ENCODE measurements at regions not wholly inside any gene's neighbourhood (a gene's known extent, or its start where the extent isn't known, plus 50 kb on each side); places are given as distances from the start of the nearest gene placed in this dataset.

DNA sequence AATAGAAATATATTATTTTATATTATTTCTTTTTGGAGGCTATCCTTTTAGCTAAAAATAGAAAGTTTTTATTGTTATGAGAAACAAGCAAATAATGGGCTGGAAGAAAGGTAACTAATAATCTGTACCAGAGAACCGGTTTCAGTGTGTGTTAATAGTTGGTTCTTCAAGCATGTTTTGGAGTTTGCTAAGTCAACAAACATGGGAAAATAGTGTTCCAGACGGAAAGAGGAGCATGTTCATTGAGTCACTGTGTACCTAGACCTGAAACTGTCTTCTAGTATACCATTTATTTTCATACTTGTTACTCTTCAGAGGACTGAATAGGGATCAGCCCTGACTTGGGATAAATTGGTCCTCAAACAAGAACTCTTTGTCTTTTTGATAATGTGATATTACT lies 134.5 kb upstream of the CWC22 start:
- no peaks in the 10 kb centered on the region for H3K27me3 ChIP-seq
- no peaks in the 10 kb centered on the region for H3K4me1 ChIP-seq
- DNase-seq, result no peak
- TF ChIP-seq, protein P1, sequence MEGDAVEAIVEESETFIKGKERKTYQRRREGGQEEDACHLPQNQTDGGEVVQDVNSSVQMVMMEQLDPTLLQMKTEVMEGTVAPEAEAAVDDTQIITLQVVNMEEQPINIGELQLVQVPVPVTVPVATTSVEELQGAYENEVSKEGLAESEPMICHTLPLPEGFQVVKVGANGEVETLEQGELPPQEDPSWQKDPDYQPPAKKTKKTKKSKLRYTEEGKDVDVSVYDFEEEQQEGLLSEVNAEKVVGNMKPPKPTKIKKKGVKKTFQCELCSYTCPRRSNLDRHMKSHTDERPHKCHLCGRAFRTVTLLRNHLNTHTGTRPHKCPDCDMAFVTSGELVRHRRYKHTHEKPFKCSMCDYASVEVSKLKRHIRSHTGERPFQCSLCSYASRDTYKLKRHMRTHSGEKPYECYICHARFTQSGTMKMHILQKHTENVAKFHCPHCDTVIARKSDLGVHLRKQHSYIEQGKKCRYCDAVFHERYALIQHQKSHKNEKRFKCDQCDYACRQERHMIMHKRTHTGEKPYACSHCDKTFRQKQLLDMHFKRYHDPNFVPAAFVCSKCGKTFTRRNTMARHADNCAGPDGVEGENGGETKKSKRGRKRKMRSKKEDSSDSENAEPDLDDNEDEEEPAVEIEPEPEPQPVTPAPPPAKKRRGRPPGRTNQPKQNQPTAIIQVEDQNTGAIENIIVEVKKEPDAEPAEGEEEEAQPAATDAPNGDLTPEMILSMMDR (IDR thresholded peaks at IDR 0.05), result no peak
- no peaks in the 10 kb centered on the region for H3K9me3 ChIP-seq
- ATAC-seq, result no peak
- no peak overlapping the region for H3K27ac ChIP-seq
- no peak for FAIRE-seq
- intact Hi-C loops (cut with DNase I), result no loop called here
- no peak overlapping the region for H3K4me3 ChIP-seq
- H3K36me3 ChIP-seq, result no peaks in the 10 kb centered on the region
- WGBS, 2 donors, result 40 to 44% methylated on average over 2 of the region's 2 CpGs

DNA sequence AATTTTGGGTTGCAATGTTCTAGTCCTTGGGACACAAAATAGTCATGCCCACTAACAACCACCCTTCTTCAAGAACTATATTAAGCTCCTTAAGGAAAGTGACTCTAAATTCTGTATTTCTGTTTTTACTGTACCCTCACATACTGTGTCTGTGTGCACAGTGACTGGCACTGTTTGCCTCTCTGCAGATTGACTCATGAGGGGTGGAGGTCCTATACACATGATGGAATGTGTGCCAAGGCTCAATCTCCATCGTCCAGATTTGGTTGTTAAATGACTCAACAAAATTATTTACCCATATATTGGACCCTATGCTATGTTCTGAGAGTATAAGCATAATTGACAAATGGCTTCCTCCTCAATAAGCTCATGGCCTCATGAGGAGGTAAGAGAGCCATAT lies 126.6 kb upstream of the CWC22 start:
- Histone ChIP-seq H3K9me3 (no peaks in the 10 kb centered on the region), H3K36me3 (no peaks in the 10 kb centered on the region), H3K27ac (no peak overlapping the region), H3K4me1 (no peaks in the 10 kb centered on the region), H3K27me3 (no peaks in the 10 kb centered on the region), H3K4me3 (no peak overlapping the region)
- intact Hi-C loops (cut with DNase I), result no loop called here
- ATAC-seq, result no peak
- FAIRE-seq, result no peak
- WGBS, 2 donors, result 20 to 42% methylated on average over 1 of the region's 1 CpG
- no peak for DNase-seq
- TF ChIP-seq, protein P1 (IDR thresholded peaks at IDR 0.05), result no peak

DNA sequence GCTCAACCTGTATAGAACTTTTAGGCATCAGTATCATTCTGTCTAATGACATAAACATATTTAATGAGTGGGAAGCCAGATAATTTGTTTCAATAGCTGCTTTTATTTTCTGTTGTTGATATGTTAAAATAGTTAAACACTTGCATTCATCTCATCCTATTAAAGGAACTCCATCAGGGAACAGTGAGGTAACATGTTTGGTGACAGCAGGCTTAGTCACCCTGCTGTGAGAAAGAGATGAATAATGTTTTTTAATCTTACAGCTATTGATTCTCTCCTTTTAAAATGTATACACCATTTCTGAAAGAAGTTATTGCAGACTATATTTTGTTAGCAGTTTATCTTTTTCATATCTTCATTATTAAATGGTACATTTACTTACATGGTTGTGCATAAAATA lies 123.3 kb upstream of the CWC22 start:
- no peaks in the 10 kb centered on the region for H3K27me3 ChIP-seq
- TF ChIP-seq, protein P1 (IDR thresholded peaks at IDR 0.05), result no peak
- no peaks in the 10 kb centered on the region for H3K36me3 ChIP-seq
- DNase-seq (no peak), FAIRE-seq (no peak), ATAC-seq (no peak)
- H3K27ac ChIP-seq, result no peak overlapping the region
- intact Hi-C loops (cut with DNase I), result no loop called here
- H3K4me1 ChIP-seq, result no peaks in the 10 kb centered on the region
- H3K9me3 ChIP-seq, result no peaks in the 10 kb centered on the region
- no peak overlapping the region for H3K4me3 ChIP-seq

DNA sequence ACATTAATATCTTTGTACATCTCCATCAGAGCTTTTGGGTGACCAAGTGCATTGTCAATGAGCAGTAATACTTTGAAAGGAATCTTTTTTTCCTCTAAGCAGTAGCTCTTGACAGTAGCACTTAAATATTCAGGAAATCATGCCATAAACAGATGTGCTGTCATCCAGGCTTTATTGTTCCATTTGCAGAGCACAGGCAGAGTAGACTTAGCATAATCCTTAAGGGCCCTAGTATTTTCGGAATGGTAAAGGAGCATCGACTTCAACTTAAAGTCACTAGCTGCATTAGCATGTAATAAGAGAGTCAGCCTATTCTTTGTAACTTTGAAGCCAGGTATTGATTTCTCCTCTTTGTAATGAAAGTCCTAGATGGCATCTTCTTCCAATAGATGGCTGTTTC lies 121.8 kb upstream of the CWC22 start:
- Histone ChIP-seq H3K4me1 (no peaks in the 10 kb centered on the region), H3K4me3 (no peak overlapping the region), H3K36me3 (no peaks in the 10 kb centered on the region), H3K27me3 (no peaks in the 10 kb centered on the region), H3K9me3 (no peaks in the 10 kb centered on the region), H3K27ac (no peak overlapping the region)
- DNase-seq, result no peak
- TF ChIP-seq, protein P1 (IDR thresholded peaks at IDR 0.05), result no peak
- WGBS, 2 donors, result 74 to 83% methylated on average over 2 of the region's 2 CpGs
- ATAC-seq, result no peak
- intact Hi-C loops (cut with DNase I), result loop anchor here in 1 of 3 donors (10.0 kb wide), 2 partner anchors 1346 to 1586 kb away; no protein-coding TSS in a partner anchor
- no peak for FAIRE-seq

DNA sequence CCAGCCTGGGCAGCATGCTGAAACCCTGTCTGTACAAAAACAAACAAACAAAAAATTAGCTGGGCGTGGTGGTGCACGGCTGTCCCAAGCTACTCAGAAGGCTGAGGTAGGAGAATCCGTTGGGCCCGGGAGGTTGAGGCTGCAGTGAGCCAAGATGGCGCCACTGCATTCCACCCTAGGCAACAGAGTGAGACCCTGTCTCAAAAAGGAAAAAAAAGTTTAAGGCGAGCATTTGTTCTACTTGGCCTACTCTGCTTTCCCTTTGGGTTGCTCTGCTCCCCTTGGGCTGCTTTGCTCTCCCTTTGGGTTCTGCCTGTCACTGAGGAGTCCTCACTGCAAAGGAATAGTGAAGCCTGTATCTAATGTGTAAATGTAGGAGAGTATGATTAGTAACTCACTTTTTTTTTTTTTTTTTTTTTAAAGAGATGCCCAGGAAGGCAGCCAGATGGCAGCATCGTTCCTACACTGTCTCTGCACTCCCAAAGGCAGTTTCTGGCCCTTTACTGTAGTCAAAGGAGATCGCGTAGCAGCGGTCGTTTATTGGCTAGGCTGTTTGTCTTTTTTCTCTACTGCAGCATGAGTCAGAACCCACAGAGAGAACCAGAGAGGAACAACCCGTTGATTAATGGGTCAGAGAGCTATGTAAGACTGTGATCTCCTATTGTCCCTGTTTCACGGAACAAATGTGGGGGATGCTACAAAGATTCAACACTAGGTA lies 118.3 kb upstream of the CWC22 start:
- Histone ChIP-seq H3K4me1 (no peaks in the 10 kb centered on the region), H3K9me3 (no peaks in the 10 kb centered on the region), H3K36me3 (no peaks in the 10 kb centered on the region), H3K27ac (no peak overlapping the region), H3K4me3 (no peak overlapping the region), H3K27me3 (no peaks in the 10 kb centered on the region)
- TF ChIP-seq, protein P1 (IDR thresholded peaks at IDR 0.05), result peak in 2 of 4 donors; percentile 34 to 41
- DNase-seq (peak in 4 of 6 donors; percentile 22 to 50 (median 31)), ATAC-seq (peak; percentile 87 to 96 (median 93)), FAIRE-seq (no peak)
- WGBS, 2 donors, result 19 to 20% methylated on average over 13 of the region's 13 CpGs
- intact Hi-C loops (cut with DNase I), result loop anchor here in 1 of 3 donors (10.0 kb wide), 2 partner anchors 1349 to 1589 kb away; no protein-coding TSS in a partner anchor
